OCI-LY3 (cell line): ENCODE measurements at regions not wholly inside any gene's neighbourhood (a gene's known extent, or its start where the extent isn't known, plus 50 kb on each side); places are given as distances from the start of the nearest gene placed in this dataset.

Experiments used
- CTCF ChIP-seq: fragments of 200-600, 300-600 bp; sonication (generic); IDR thresholded peaks from 2 replicates; pipeline ENCODE4 v1.5.1; 2014; ENCODE audit warnings: antibody characterized with exemption, low read length, low read depth
- EZH2phosphoT487 ChIP-seq: fragments of 200-600 bp; shearing (Covaris generic); IDR thresholded peaks from 2 replicates; pipeline ENCODE4 v1.6.1; 2018; ENCODE audit warnings: antibody characterized with exemption, mixed run types, low read depth

- TF ChIP-seq CTCF (no peak), EZH2phosphoT487 (no peak)
Observed at GRCh38 chr19:13599681-13600080, 93.4 kb upstream of the CACNA1A start.
